SU-DHL-6 (cell line): ENCODE measurements at regions not wholly inside any gene's neighbourhood (a gene's known extent, or its start where the extent isn't known, plus 50 kb on each side); places are given as distances from the start of the nearest gene placed in this dataset.

Experiments
- H2AFZ ChIP-seq: fragments of 200-600 bp; sonication (generic); 2 replicates; pipeline ENCODE4 v1.6.1; 2014; ENCODE audit warnings: low read depth, mild to moderate bottlenecking, moderate library complexity, mixed read lengths, antibody characterized with exemption, low read length; ENCODE audit not compliant: severe bottlenecking
- H3F3A ChIP-seq: fragments of 200-600 bp; shearing (Covaris generic); 2 replicates; pipeline ENCODE4 v1.6.0; 2016; ENCODE audit warnings: antibody characterized with exemption, mild to moderate bottlenecking; ENCODE audit not compliant: insufficient read depth
- H3K27ac ChIP-seq: fragments of 200-600 bp; sonication (generic); 2 replicates; pipeline ENCODE4 v1.5.1; 2016; ENCODE audit warnings: low read depth, mild to moderate bottlenecking, low read length, moderate library complexity, mixed read lengths
- H3K27me3 ChIP-seq: fragments of 200-600 bp; sonication (generic), shearing (Covaris generic); 2 replicates; pipeline ENCODE4 v1.6.0; 2014; ENCODE audit warnings: mild to moderate bottlenecking, low read length
- H3K36me3 ChIP-seq: fragments of 200-600 bp; sonication (generic); 2 replicates; pipeline ENCODE4 v1.6.1; 2014; ENCODE audit warnings: mild to moderate bottlenecking, low read length, mixed read lengths
- H3K4me2 ChIP-seq: fragments of 300-600, 200-600 bp; shearing (Covaris generic), sonication (generic); 2 replicates; pipeline ENCODE4 v1.6.0; 2014; ENCODE audit warnings: low read length, low read depth, mild to moderate bottlenecking; ENCODE audit not compliant: poor library complexity, severe bottlenecking
- H3K4me3 ChIP-seq: fragments of 200-600 bp; sonication (generic); 2 replicates; pipeline ENCODE4 v1.5.1; 2014; ENCODE audit warnings: antibody characterized with exemption, low read length, mild to moderate bottlenecking, mixed read lengths; ENCODE audit not compliant: insufficient read depth, poor library complexity, severe bottlenecking
- H3K79me2 ChIP-seq: fragments of 200-600 bp; sonication (generic); 2 replicates; pipeline ENCODE4 v1.6.1; 2014; ENCODE audit warnings: mild to moderate bottlenecking, low read length, moderate library complexity; ENCODE audit not compliant: insufficient read depth
- H3K9ac ChIP-seq: fragments of 200-600 bp; sonication (generic); 2 replicates; pipeline ENCODE4 v1.7.0; 2014; ENCODE audit warnings: mild to moderate bottlenecking, low read length
- H3K9me2 ChIP-seq: fragments of 200-600 bp; sonication (generic); replicated peaks from 2 replicates; pipeline ENCODE4 v1.6.1; 2014; ENCODE audit warnings: low read length; ENCODE audit not compliant: insufficient read depth
- H3K9me3 ChIP-seq: fragments of 200-600 bp; sonication (generic); 2 replicates; pipeline ENCODE4 v1.6.1; 2014; ENCODE audit warnings: low read length, mixed read lengths; ENCODE audit not compliant: insufficient read depth
- H4K20me1 ChIP-seq: fragments of 200-600 bp; sonication (generic); 2 replicates; pipeline ENCODE4 v1.6.1; 2014; ENCODE audit warnings: low read depth, mild to moderate bottlenecking, antibody characterized with exemption, low read length, moderate library complexity, mixed read lengths
- EZH2phosphoT487 ChIP-seq: fragments of 200-600 bp; sonication (generic), shearing (Covaris generic); conservative IDR thresholded peaks from 2 replicates; pipeline ENCODE4 v1.6.1; 2018; ENCODE audit warnings: mild to moderate bottlenecking, antibody characterized with exemption, low read length, moderate library complexity, mixed read lengths
- TF ChIP-seq, protein P1 (sequence below): fragments of 200-600 bp; sonication (generic); IDR thresholded peaks from one replicate; pipeline ENCODE4 v1.5.1; 2017; ENCODE audit warnings: antibody characterized with exemption, mild to moderate bottlenecking, low read length, moderate library complexity; ENCODE audit not compliant: insufficient read depth, poor library complexity, severe bottlenecking

DNA sequence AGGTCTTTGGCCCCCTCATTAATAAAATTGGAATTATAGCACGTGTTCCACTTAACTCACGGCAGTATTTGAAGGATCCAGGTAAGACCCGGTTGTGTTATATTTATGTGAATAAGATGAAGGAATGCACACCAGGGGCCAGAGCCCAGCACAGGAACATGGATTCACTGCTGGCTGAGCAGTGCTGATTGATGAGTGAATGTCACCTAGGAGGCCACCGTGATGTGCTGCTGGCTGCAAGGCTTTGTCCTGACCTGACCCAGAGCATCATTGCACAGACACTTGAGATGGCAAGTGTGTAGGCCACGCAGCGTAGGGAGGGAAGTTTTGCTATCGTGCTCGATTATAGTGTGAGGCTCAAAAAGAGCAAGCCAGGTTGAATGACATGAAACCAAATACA, 350.7 kb upstream of the MGMT start:
- Histone ChIP-seq H3K4me2 (no peak overlapping the region), H3K79me2 (no peaks in the 10 kb centered on the region), H3K9ac (no peak overlapping the region), H3F3A (no peaks in the 10 kb centered on the region), H3K27ac (no peak overlapping the region), H3K9me2 (no peaks in the 10 kb centered on the region), H4K20me1 (no peaks in the 10 kb centered on the region), H3K27me3 (no peaks in the 10 kb centered on the region), H3K4me3 (no peak overlapping the region), H3K36me3 (no peaks in the 10 kb centered on the region), H3K9me3 (no peaks in the 10 kb centered on the region), H2AFZ (no peak overlapping the region)
- TF ChIP-seq, protein P1, sequence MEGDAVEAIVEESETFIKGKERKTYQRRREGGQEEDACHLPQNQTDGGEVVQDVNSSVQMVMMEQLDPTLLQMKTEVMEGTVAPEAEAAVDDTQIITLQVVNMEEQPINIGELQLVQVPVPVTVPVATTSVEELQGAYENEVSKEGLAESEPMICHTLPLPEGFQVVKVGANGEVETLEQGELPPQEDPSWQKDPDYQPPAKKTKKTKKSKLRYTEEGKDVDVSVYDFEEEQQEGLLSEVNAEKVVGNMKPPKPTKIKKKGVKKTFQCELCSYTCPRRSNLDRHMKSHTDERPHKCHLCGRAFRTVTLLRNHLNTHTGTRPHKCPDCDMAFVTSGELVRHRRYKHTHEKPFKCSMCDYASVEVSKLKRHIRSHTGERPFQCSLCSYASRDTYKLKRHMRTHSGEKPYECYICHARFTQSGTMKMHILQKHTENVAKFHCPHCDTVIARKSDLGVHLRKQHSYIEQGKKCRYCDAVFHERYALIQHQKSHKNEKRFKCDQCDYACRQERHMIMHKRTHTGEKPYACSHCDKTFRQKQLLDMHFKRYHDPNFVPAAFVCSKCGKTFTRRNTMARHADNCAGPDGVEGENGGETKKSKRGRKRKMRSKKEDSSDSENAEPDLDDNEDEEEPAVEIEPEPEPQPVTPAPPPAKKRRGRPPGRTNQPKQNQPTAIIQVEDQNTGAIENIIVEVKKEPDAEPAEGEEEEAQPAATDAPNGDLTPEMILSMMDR: no peak
- TF ChIP-seq EZH2phosphoT487: no peak

DNA sequence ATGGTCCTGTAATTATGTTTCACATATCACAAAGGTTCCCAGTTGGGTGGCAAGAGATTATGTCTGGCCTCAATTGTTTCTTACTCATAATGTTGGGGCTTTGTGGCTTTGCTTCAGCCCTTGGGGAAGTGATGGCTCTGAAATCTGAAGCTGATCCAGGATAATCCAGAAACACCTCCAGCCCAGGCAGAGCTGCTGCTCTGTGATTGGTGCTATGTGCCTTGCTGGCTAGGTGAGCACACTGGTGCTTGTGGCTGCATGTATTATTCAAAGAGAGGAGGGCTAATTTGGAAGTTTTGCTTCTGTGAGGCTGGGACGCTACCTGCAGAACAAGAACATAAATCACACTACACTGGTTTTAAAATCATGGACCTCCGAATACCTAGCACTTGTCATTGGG, 346.6 kb upstream of the MGMT start:
- Histone ChIP-seq H3K27ac (no peak overlapping the region), H3F3A (no peaks in the 10 kb centered on the region), H3K79me2 (no peaks in the 10 kb centered on the region), H3K27me3 (no peaks in the 10 kb centered on the region), H3K4me3 (no peak overlapping the region), H3K4me2 (no peak overlapping the region), H2AFZ (no peak overlapping the region), H3K36me3 (no peaks in the 10 kb centered on the region), H3K9ac (no peak overlapping the region), H3K9me3 (no peaks in the 10 kb centered on the region), H3K9me2 (no peaks in the 10 kb centered on the region), H4K20me1 (no peaks in the 10 kb centered on the region)
- no peak for TF ChIP-seq EZH2phosphoT487
- TF ChIP-seq, protein P1: no peak

DNA sequence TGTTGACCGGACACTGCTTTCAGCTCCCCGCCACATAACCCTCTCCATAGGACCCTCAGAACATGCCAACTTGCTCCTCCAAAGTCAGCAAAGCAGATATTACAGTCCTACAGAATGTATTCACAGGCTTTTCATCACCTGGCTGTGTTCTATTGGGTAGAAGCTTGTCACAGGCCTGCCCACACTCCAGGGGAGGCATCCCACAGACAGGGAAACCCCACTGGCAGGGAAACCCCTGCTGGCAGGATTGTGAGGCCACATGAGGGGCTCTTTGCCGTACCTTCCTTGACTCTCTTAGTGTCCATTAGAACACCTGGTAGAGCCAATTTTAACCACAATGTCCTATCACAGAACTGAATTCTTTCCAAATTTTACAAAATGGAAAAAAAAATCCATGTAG, 344.2 kb upstream of the MGMT start:
- no peak overlapping the region for H3K27ac ChIP-seq
- H3K4me2 ChIP-seq: no peak overlapping the region
- no peak overlapping the region for H3K4me3 ChIP-seq
- no peaks in the 10 kb centered on the region for H3F3A ChIP-seq
- H4K20me1 ChIP-seq: no peaks in the 10 kb centered on the region
- TF ChIP-seq, protein P1: no peak
- no peak for TF ChIP-seq EZH2phosphoT487
- no peaks in the 10 kb centered on the region for H3K79me2 ChIP-seq
- H3K27me3 ChIP-seq: no peaks in the 10 kb centered on the region
- no peaks in the 10 kb centered on the region for H3K9me3 ChIP-seq
- no peaks in the 10 kb centered on the region for H3K9me2 ChIP-seq
- H3K9ac ChIP-seq: no peak overlapping the region
- H3K36me3 ChIP-seq: no peaks in the 10 kb centered on the region
- no peak overlapping the region for H2AFZ ChIP-seq

DNA sequence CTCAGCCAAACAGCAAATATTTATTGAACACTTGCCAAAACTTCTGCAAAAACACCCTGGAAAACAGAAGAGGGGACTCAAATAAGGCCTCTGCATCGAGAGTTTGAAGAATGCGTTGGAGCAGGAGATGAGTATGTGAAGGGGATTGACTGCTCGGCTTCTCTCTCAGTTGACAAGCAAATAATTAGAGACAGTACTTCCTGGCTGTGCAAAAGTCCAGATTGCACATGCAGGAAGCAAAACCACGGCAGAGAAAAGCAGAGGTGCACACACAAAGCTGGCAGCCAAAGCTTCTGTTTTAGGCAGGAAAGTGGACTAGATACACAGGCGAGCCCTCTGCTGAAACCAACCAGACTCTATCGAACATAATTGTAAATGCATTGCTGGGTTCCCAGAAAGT, 343.6 kb upstream of the MGMT start:
- Histone ChIP-seq H3K27me3 (no peaks in the 10 kb centered on the region), H3K27ac (no peak overlapping the region), H3K4me3 (no peak overlapping the region), H3K9ac (no peak overlapping the region), H3F3A (no peaks in the 10 kb centered on the region), H3K9me3 (no peaks in the 10 kb centered on the region), H4K20me1 (no peaks in the 10 kb centered on the region), H2AFZ (no peak overlapping the region), H3K9me2 (no peaks in the 10 kb centered on the region), H3K4me2 (no peak overlapping the region), H3K36me3 (no peaks in the 10 kb centered on the region), H3K79me2 (no peaks in the 10 kb centered on the region)
- TF ChIP-seq EZH2phosphoT487: no peak
- TF ChIP-seq, protein P1: no peak
